NCI-H187 treated with DMSO at 0.1 percent for 48 hours (cell line): ENCODE measurements at regions not wholly inside any gene's neighbourhood (a gene's known extent, or its start where the extent isn't known, plus 50 kb on each side); places are given as distances from the start of the nearest gene placed in this dataset.

Experiments used
- DNase-seq: peaks from one replicate; lab custom pipeline; 2025; lab: John Stamatoyannopoulos, UW

DNA sequence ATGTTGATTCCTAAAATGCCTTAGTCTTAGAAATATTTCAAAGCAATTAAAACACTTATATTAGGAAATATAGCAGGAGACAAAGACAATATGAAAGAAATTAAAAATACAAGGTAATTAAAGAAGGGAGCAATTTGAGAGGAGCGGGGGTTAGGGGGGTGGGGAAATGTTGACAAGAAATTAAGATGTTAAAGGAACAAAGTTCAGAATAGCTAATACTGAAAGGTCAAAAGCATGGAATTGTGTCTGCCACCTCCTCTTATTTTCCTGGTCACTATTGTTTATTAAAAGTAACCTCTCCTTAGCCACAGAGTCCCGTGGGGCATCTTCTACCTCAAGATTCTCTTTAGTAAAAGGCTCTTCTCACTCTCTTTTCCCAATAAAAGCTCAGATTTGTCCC, 244.1 kb downstream of the MREG start:
- DNase-seq, result no peak

DNA sequence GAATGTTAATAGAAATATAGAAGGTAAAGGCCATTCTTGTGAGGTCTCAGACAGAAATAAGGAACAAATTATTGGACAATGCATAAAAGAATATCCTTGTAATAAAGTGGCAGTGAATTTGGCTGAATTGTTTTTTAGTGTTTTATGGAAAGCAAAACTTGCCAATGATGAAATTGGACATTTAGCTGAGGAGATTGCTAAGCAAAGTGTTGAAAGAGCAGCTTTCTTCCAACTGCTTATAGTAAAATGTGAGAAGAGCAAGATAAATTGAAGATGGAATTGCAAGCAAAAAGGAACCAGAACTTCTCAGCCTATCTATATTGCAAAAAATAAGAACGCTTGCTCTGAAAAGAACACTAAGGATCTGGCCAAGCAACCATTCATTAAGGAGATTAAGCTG, 245.7 kb downstream of the MREG start:
- DNase-seq, result no peak

DNA sequence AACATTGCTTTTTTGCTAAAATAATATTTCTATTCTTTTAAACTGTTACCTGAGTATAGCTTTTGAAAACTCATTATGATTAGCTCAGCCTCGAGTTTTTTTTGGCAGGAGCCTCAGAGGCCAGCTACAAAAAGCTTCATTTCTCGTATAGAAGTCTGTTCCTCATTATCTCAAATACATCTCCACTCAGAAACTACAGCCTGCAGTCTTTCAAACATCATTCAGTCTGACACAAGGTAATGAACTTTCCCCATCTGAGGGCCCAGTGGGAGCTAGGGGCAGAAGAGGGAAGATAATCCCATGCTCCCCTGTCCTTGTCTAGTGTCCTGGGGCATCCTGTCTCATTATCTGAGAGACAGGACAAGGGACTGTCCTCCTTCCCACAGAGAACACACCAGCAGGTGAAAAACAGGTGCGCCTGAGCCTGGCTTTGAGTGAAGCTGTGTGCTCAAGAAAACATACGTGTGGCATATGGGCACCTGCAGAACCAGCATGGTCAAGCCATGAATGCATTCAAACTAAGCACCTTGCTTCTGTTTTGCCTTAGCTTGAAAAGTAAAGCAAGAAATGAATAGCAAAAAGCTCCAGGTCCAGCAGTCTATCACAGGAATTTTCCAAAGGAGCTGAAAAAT, 247.5 kb downstream of the MREG start:
- DNase-seq, result no peak

DNA sequence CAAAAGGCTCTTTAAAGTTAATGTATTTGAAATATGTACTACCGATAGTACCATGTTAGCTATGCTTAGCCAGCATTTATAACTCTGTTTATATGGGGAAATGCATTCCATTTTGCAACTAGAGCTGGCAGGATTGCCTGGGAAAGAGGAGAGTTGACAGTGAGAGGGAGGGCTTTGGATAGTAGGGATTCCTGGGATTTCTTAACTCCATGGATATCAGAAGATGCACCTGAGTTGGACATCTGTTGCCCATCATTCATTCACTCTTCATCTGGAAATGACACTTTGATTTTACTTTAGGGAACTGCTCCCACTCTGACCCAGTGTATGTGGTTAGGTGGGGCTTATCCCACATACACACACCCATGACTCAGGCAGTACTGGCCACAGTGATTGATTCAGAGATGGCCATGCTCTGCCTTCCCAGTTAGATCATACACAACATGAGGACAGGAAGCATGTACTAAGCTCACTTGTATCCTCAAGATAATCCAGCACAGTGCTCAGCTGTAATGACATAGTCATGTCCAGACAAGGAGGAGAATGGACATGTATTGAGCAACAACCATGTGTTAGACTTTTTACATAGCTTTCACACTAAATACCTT, 248.8 kb downstream of the MREG start:
- no peak for DNase-seq

DNA sequence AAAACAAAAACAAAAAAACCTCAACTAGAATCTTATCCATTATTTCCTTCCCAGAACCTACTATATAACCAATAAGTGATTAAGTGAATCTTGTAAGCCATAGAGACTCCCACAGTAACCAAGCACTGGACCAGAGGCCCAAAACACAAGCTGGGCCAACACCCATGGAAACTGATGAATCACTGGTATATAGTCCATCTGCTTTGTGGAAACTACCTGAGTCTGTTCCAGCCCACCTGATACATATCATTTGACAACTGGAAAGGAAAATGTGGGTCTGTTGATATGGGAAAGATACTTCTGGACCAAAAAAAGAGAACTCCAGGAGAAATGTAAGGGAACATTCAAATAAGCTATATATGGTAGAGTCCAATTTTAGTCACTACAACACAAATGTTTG, 252.8 kb downstream of the MREG start:
- DNase-seq, result no peak

DNA sequence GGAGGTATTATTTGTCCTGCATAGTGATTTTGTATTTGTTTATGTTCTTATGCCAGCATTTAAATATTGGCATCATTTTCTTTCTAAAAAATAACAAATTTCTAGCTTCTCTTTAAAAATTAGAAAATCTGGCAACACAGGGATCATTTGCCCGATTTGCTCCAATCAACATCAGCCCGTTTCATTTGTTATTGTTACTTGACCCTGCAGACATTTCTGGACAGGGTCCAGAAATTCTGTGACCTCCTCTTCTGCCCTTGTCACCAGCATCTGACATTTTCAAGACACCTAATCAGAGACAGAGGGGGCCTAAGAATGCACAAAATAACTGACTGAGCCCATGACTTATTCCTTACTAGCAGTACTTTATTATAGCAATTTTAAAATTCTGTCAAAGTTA, 253.3 kb downstream of the MREG start:
- DNase-seq, result no peak

DNA sequence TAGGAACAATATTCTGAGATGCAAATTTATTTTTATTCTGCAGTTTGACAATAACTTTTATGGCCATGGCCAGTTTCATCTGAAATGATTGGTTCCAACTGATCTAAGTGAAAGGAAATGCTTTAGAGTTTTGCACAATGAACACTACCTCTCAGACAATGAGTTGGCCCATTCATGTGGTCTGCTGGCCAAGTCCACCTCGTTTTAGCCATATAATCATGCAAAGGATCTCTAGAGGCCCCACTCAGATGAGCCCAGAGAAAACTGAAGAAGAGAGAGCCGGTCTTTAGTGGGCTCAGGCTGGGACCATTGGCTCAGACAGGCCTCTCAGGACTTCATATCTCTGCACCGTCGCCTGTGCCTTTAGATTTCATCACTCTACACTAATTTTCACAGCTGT, 254.7 kb downstream of the MREG start:
- DNase-seq, result no peak

DNA sequence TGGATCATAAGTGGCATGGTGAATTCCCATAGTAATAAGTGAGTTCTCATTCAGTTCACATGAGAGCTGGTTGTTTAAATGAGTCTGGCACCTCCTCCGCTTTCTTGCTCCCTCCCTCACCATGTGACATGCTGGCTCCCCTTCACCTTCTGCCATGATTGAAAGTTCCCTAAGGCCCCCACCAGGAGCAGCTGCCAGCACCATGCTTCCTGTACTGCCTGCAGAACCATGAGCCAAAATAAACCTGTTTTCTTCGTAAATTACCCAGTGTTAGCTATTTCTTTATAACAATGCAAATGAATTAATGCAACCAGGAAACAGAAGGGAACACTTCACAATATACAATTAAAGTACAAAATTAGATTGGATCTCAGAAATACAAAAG, 257.0 kb downstream of the MREG start:
- no peak for DNase-seq

DNA sequence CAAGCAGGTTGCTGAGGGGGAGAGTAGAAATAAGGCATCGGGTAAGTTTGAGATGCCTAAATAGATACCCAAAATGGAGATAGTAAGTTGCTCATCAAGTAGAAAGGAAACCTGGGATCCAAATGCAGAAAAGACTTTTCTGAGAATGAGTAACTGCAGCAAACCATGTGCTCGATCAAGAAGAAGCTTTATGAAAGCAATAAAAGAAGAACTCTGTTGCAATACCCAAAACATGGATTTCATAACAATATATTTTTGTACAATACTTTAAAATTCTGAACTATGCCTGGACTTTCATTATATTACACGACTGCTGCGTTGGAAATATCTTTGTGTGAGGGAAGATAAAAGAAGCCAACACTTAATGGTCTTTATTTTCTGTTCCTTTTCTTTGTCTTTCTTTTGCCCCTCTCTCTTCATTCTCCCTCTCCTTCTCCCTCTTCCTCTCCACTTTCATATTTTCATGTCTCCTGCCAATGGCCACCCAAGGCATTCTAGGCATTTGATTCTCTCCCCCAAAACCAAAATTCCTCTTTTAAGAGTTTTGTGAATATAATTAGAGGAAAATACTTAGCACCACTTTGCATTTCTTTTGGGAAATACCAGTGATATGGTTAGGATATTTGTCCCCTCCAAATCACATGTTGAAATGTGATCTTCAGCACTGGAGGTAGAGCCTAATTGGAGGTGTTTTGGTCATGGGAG, 257.6 kb downstream of the MREG start:
- DNase-seq, result no peak

DNA sequence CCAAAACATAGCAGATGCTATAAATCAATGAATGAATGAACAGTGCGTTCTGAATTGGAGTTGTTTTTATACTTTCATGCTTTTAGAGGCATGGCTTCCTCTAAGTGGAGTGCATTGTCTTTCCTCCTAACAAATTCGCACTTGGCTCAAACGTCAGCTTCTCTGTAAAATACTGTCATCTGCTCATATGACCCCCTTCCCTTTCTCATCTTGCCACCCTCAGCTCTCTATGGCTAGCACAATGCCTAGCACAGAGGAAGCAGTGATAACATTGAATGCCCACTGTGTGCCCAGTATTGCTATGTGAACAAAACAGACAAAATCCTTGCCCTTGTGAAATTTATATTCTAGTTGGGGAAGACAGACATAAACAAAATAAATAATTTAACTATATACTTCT, 258.8 kb downstream of the MREG start:
- no peak for DNase-seq

DNA sequence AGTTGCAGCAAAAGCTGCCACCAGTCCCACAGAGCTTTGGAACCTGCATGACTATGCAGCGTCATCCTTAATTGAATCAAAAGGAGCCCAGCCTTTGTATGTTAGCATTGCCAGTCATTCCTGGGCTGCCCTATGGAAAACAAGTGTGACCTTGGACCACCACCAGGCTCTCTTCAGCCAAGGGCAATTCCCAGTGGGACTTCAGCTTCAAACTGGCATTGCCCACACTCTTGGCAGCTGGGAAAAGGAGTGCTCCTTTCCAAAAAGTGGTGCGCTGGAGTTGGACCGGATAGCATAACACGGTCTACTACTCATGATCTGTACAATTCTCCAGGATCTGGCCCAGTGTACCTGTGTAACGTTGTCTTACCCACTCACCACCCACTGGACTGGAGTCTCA, 259.5 kb downstream of the MREG start:
- no peak for DNase-seq

DNA sequence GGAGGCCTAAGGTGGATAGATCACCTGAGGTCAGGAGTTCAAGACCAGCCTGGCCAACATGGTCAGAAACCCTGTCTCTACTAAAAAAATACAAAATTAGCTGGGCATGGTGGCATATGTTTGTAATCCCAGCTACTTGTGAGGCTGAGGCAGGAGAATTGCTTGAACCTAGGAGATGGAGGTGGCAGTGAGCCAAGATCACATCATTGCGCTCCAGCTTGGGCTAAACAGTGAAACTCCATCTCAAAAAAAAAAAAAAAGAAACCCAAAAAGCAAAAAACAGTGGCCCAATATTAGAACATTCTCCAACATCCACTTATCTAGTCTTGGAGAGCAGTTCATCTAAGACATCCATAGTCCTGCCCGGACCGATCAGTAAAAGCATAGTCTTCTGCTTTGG, 260.4 kb downstream of the MREG start:
- DNase-seq, result no peak

DNA sequence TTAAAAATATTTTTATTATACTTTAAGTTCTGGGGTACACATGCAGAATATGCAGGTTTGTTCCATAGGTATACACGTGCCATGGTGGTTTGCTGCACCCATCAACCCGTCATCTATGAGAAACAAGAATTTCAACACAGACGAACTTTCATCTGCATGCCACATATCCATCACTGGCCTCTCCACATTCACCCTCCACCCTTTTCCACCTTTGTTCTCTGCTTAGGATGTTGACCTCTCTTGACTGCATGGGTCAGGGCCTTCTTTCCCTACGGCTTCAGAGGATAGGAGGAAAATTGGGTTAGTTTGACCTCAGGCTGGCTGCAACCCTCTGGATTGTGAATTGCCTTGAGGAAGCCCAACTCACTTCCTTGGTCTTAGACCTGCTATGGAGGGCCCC, 260.9 kb downstream of the MREG start:
- DNase-seq, result no peak

DNA sequence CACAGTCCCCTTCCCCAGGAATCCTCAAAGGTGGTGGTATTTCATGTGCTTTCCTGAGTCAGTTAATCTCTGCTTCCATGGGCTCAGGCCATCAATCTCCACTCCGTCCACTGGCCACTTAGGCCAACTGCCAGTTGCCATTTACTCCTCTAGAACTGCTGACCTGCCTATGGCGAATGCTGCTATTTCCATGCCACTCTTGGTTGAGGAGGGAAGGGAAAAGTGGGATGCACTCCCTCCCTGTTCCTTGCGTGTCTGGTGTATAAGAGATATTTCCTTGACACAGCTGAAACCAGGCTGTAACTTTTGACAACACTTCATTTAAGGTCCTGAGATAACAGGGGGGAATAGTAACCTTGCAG, 261.5 kb downstream of the MREG start:
- no peak for DNase-seq

DNA sequence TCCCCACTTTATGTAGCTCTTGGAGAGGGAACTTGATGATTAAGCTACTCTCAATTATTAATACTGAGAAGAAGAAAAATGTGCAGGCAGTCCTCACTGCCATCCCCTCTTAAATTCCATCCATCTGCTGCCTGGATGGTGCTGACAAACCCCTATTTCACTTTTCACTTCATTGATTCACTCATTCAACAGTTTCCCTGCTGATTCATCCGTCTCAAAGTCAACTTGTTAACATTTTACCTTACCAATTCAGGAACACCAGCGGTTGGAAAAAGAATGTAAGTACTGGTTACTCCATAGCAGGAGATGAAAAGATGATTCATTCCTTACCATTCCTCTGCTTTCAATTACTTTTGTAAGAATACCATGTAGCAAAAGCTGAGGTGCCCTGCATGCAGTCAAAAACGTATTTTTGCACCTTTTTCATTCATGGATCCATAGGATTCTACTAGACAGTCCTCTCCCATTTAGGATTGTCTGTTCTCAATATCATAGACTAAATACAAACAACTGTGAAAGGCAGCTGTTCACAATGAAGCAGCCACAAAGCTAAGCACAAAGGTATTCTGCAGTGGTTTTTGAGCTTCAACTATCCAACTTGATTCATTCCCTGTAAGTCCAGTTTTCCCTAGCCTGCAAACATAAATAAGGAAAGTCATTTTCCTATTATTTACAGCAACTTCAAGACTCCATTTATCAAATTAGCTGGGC, 262.0 kb downstream of the MREG start:
- no peak for DNase-seq

DNA sequence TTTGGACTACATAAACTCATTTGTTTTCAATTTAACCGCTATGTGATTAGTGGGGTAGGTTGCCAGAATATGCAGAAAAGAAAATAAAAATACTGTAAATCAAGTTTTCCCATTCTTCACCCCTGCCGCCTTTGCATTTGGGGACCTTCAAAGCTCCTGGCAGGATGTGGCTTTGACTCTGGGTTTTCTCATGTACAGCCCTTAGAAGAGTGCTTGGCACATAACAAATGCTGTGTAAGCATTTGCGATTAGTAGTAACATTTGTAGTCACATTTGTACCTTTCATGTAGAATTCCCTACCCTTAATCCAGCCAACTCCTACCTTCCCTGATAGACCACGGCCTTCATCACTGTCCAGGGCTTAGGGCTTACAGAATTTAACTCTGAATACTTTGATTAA, 262.6 kb downstream of the MREG start:
- DNase-seq, result no peak

DNA sequence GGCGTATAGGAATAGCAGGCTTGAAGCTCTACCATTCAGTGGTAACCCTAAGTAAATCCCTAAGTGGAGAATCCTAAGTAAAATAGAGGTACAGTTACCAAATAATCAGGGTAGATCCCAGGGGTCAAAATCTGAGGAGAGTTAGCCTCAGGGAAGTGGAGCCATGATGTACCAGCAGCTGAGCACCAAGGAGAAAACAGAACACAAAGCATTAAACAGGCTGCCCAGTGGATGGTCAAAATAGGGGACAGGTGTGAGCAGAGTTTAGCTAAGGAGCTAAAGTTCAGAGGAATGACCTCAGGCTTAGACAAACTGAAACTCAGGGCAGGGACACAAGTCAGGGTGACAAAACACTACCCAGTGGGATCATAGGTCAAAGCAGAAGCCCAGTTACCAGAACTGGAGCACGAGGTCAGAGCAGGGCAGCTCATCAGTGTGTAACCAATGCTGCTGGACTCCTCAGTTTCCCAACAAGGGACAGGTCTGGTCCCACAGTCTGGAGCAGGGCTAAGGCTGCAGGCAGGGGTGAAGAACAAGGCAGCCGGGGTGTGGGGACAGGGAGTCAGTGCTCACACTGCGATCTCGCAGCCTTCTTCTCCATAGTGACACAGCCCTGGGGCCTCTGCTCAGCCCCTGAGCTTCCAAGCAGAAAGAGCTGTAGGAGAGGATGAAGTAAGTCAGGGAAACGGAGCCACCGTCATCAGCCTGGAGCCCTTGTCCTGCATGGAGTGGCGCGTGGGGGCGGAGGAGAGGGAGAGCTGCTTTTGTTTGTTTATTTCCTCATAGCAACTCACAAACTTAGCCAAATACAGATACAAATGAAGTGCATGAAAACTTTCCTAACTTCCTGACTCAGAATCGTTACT, 264.0 kb downstream of the MREG start:
- no peak for DNase-seq

DNA sequence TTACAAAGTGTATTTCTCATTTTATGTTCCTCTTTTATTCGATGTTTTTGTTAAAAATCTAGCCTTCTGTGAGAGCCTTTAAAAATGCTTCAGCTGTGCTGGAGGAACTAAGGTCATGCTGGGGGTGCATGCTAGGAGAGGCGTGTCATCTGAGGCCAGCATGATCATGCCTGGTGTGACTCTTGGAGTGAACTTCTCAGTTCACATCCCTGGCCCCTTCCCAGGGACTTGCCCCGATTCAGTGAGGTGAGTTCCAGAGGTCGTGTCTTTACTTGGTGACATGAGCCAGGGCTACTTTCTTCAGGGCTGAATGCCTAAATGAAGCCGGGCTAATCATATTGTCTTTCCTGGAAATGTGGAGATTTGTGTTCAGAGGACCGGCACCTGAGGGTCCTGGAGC, 264.9 kb downstream of the MREG start:
- DNase-seq, result no peak

DNA sequence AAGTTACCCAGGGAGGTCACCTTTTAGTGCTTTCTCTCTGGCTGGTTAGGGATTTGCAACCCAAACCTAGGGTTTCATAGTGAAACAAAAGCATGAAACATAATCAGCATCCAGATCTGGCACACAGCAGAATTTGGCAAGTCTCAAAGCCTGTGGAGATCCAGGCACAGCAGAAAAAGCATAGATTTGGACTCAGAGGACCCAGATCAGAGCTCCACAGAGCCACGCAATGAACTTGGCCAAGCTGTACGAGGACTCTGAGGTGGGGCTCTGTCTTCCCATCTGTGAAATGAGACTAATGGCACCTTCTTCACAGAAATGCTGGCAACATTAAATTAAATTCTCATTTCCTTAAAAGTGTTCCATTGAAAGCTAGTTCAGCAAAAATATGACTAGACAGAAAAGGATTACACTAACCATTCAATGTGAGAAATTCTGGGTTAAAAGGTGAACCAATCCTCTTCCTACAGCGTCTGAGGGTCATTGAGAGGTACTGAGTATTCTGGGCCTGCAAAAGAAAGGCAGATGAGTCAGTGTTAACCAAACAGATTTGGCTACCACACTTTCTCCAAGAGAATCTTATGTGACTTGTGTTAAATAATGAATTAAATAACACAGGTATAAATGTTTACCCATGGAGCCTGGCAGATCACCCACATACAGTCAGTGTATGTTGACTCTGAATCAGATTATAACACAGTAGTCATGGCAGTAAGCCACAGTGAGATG, 266.3 kb downstream of the MREG start:
- no peak for DNase-seq

DNA sequence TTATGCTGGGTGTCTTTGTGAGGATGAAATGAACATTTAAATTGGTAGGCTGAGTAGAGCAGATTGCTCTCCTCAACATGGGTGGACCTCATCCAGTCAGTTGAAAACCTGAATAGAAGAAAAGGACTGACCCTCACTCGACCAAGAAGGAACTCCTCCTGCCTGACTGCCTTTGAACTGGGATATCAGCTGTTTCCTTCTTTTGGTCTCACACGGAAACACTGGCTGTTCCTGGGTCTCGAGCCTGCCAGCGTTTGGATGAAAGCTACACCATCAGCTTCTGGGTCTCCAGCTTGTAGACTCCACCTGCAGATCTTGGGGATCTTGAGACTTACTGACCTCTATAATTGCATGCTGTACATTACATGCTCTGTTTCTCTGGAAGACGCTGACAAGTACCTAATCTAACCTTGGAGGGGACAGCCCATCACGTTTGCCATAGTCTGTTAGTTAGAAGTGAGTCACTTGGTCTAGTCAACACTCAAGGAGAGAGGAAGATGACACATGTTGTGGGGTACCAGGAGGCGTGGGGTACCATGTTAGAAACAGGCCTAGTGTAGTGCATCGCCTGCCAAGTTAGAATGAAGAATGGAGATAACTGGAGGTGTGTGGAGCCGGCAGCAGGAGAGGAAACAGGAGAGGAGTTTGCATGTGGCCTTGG, 267.0 kb downstream of the MREG start:
- no peak for DNase-seq

DNA sequence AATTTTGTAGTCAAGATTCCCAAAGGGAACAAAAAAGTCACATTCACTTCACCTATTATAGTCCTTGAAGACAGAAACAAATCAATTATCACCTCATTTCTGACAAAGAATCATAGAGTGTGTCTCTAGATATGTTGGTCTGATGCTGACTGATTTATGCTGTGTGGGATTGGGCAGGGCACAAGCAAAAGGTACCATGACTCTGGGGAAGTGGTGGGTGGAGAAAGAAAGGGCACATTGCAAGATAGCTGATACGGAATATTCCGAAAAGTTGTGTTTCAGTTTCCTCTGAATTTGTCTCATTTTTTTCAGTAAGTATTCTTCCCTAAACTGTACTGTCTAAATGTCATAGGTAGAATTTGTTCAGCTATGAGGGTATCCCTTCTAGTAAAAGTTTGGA, 268.0 kb downstream of the MREG start:
- no peak for DNase-seq
